GM10248 (cell line): ENCODE measurements at regions not wholly inside any gene's neighbourhood (a gene's known extent, or its start where the extent isn't known, plus 50 kb on each side); places are given as distances from the start of the nearest gene placed in this dataset.

Experiments used
- CTCF ChIA-PET: fragments of 300-600 bp; sonication (Branson Sonifier 250); formaldehyde crosslinking; extraction: SDS; loops from one replicate; lab custom pipeline; 2021; ENCODE audit warnings: antibody characterized with exemption; lab: Yijun Ruan, JAX
- POLR2A ChIA-PET: fragments of 350-650 bp; sonication (Branson Sonifier 250); formaldehyde crosslinking; extraction: SDS; loops from one replicate; lab custom pipeline; 2020; ENCODE audit warnings: antibody characterized with exemption; lab: Yijun Ruan, JAX
- DNase-seq: peaks from one replicate; pipeline ENCODE4 v3.0.0; 2012; ENCODE audit errors: extremely low spot score
- CTCF ChIP-seq: IDR thresholded peaks from 2 replicates; pipeline ENCODE4 v1.5.1; 2012; ENCODE audit warnings: mild to moderate bottlenecking, low read depth; ENCODE audit errors: extremely low read depth, missing control alignments, control extremely low read depth

DNA sequence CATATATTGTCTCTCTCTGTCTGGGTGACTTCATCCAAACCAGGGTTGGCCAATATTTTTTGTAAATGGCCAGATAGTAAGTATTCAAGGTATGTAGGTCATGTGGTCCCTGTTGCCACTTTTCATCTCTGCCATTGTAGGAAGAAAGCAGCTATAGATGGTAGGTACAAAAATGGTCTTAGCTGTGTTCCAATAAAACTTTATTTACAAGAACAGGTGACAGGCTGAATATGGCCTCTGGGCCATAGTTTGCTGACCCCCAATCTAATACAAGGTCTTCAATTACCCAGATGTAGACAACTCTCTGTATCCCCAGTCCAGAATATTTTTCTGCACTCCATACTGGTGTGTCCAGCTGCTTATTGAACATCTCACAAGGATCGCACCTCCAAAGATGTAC is 166.2 kb upstream of the FZD8 start:
- CTCF ChIA-PET: interaction anchor here (1.3 kb wide), 1 partner anchor 185 kb away, joined by 3 read pairs; no protein-coding TSS in a partner anchor
- TF ChIP-seq CTCF: no peak
- POLR2A ChIA-PET: no interaction called here
- no peak for DNase-seq

DNA sequence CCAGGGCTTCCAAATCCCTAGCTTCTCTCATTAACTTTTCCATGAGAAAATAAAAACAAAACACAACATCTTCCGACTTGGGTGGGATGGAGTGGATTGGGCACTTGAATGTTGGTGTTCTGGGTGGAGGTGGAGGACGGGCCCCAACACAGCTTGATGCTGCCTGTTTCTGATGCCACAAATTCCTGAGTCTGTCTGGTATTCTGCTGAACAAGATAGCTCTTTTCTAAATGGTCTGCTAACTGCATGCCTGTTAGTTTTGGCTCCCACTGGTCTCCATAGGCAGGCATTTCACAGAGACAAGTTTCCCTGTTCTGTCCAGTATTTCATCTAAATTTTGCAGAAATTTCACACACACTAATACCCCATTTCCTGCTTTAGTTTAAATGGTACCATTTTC is 160.9 kb upstream of the FZD8 start:
- ChIA-PET CTCF (no interaction called here), POLR2A (no interaction called here)
- TF ChIP-seq CTCF: no peak
- no peak for DNase-seq

- POLR2A ChIA-PET: no interaction called here
- no peak for DNase-seq
- CTCF ChIA-PET: no interaction called here
- TF ChIP-seq CTCF: no peak
Observed at GRCh38 chr10:35797187-35797586, 155.1 kb upstream of the FZD8 start.

DNA sequence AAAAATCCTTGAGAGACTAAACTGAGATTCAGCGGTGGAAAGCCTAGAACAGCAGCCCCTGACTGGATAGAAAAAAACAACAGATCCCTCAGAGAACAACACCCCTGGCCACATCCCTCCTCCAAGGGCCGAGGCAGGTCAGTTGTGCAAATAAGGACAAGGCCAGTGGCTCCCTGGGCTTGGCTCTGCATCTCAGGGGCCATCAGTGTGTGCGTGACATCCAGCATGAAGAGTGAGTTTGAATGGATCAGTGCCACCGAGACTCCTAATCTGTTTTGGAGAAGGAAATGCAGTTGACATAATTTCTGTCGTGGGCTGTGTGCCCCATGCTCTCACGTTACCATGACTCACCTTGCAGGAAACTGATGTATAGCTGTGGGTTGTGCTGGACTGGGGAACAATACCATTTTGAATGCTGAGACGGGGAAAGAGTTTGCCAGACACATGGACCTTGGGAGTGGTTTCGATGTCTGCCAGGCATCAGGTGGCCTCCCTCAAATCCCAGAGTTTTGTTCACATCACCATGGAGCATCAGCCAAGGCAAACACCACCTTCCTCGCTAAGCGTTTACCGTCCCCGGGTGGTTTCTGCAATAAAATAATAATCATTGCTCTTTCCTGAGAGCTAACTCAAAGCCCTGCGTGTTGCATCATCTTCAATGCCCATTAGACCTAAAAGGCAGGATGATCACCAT is 153.2 kb upstream of the FZD8 start:
- CTCF ChIA-PET: no interaction called here
- TF ChIP-seq CTCF: no peak
- DNase-seq: no peak
- POLR2A ChIA-PET: no interaction called here

DNA sequence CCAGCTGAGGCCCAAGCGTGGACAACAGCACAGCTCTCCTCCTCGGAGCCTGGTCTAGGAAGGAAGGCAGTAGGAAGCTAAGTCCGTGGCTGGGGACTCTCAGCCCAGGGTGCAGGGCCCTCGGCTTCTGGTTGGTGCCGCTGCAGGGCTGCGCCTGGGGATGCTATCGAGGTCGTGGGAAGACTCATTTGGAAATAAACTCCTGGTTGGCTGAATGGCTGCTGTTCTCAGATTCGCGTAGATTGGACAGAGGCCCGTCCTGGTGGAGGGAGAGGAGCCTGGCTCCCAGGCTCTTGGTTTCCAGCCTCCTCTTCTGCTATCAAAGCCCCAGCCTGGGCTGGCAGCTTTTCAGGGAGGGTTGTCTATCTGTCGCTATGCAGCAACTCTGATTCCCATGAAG is 152.6 kb upstream of the FZD8 start:
- DNase-seq: no peak
- CTCF ChIA-PET: no interaction called here
- POLR2A ChIA-PET: no interaction called here
- no peak for TF ChIP-seq CTCF

- CTCF ChIA-PET: no interaction called here
Observed at GRCh38 chr10:35792291-35792690, 150.2 kb upstream of the FZD8 start.

More at GRCh38 chr10:35792291-35792690, 150.2 kb upstream of the FZD8 start:
- TF ChIP-seq CTCF: no peak
- DNase-seq: no peak
- POLR2A ChIA-PET: no interaction called here
